ENCODE measurements at regions not wholly inside any gene's neighbourhood (a gene's known extent, or its start where the extent isn't known, plus 50 kb on each side); places are given as distances from the start of the nearest gene placed in this dataset.

GRCh38 chr2:122079844-122080243 lies 324.4 kb downstream of the TSN start:
- intact Hi-C loops (cut with micrococcal nuclease): no loop called here
- no peaks in the 10 kb centered on the region for H3K36me3 Mint-ChIP-seq (ENCODE audit: insufficient read depth, unreplicated experiment)
- no peaks in the 10 kb centered on the region for H3K4me1 Mint-ChIP-seq (ENCODE audit: insufficient read depth, unreplicated experiment)
- DNase-seq (ENCODE audit: unreplicated experiment): no peak
- H3K27me3 Mint-ChIP-seq (ENCODE audit: insufficient read depth, unreplicated experiment): no peaks in the 10 kb centered on the region
- H3K27ac Mint-ChIP-seq (ENCODE audit: low read depth, unreplicated experiment): no peak overlapping the region
- CTCF ChIA-PET: interaction anchor here (0.6 kb wide), 1 partner anchor 82 kb away, joined by 3 read pairs; no protein-coding TSS in a partner anchor
- no peak for TF ChIP-seq CTCF (IDR thresholded peaks at IDR 0.05; ENCODE audit: unreplicated experiment)
- H3K9me3 Mint-ChIP-seq (ENCODE audit: unreplicated experiment): no peaks in the 10 kb centered on the region
- no TSS peak for BruUV-seq (replicated peaks)
- POLR2A ChIA-PET: no interaction called here
- H3K4me3 Mint-ChIP-seq (ENCODE audit: unreplicated experiment): no peak overlapping the region

- DNase-seq (ENCODE audit: unreplicated experiment): no peak
- no peaks in the 10 kb centered on the region for H3K4me1 Mint-ChIP-seq (ENCODE audit: insufficient read depth, unreplicated experiment)
- no peaks in the 10 kb centered on the region for H3K9me3 Mint-ChIP-seq (ENCODE audit: unreplicated experiment)
- TF ChIP-seq CTCF (IDR thresholded peaks at IDR 0.05; ENCODE audit: unreplicated experiment): no peak
- ChIA-PET CTCF (no interaction called here), POLR2A (interaction anchor here (1.2 kb wide), 1 partner anchor 12 kb away, joined by 3 read pairs; no protein-coding TSS in a partner anchor)
- H3K27ac Mint-ChIP-seq (ENCODE audit: low read depth, unreplicated experiment): no peak overlapping the region
- intact Hi-C loops (cut with micrococcal nuclease): no loop called here
- no peak overlapping the region for H3K4me3 Mint-ChIP-seq (ENCODE audit: unreplicated experiment)
- H3K36me3 Mint-ChIP-seq (ENCODE audit: insufficient read depth, unreplicated experiment): no peaks in the 10 kb centered on the region
- H3K27me3 Mint-ChIP-seq (ENCODE audit: insufficient read depth, unreplicated experiment): no peaks in the 10 kb centered on the region
- no TSS peak for BruUV-seq (replicated peaks)
Observed at GRCh38 chr2:122080316-122080715, 324.9 kb downstream of the TSN start.

- Mint-ChIP-seq H3K4me1 (ENCODE audit: insufficient read depth, unreplicated experiment) (no peaks in the 10 kb centered on the region), H3K27me3 (ENCODE audit: insufficient read depth, unreplicated experiment) (peaks cover 3% of the 10 kb centered on the region), H3K4me3 (ENCODE audit: unreplicated experiment) (no peak overlapping the region), H3K36me3 (ENCODE audit: insufficient read depth, unreplicated experiment) (no peaks in the 10 kb centered on the region), H3K9me3 (ENCODE audit: unreplicated experiment) (no peaks in the 10 kb centered on the region), H3K27ac (ENCODE audit: low read depth, unreplicated experiment) (no peak overlapping the region)
- no peak for TF ChIP-seq CTCF (IDR thresholded peaks at IDR 0.05; ENCODE audit: unreplicated experiment)
- ChIA-PET CTCF (interaction anchor here (0.6 kb wide), 1 partner anchor 99 kb away, joined by 3 read pairs; no protein-coding TSS in a partner anchor), POLR2A (interaction anchor here (1.2 kb wide), 1 partner anchor 12 kb away, joined by 3 read pairs; no protein-coding TSS in a partner anchor)
- no TSS peak for BruUV-seq (replicated peaks)
- DNase-seq (ENCODE audit: unreplicated experiment): no peak
- intact Hi-C loops (cut with micrococcal nuclease): no loop called here
Observed at GRCh38 chr2:122080871-122081270, 325.4 kb downstream of the TSN start.

GRCh38 chr2:122081751-122082150 lies 326.3 kb downstream of the TSN start:
- POLR2A ChIA-PET: interaction anchor here (0.8 kb wide), 1 partner anchor 927 kb away, joined by 3 read pairs; no protein-coding TSS in a partner anchor
- CTCF ChIA-PET: interaction anchor here (0.6 to 0.7 kb wide), 3 partner anchors 37 to 271 kb away, joined by 3 to 4 read pairs (median 3); no protein-coding TSS in a partner anchor
- H3K4me1 Mint-ChIP-seq (ENCODE audit: insufficient read depth, unreplicated experiment): no peaks in the 10 kb centered on the region
- H3K27ac Mint-ChIP-seq (ENCODE audit: low read depth, unreplicated experiment): no peak overlapping the region
- TF ChIP-seq CTCF (IDR thresholded peaks at IDR 0.05; ENCODE audit: unreplicated experiment): no peak
- intact Hi-C loops (cut with micrococcal nuclease): no loop called here
- H3K9me3 Mint-ChIP-seq (ENCODE audit: unreplicated experiment): no peaks in the 10 kb centered on the region
- no peaks in the 10 kb centered on the region for H3K36me3 Mint-ChIP-seq (ENCODE audit: insufficient read depth, unreplicated experiment)
- no peak overlapping the region for H3K4me3 Mint-ChIP-seq (ENCODE audit: unreplicated experiment)
- DNase-seq (ENCODE audit: unreplicated experiment): no peak
- peaks cover 11% of the 10 kb centered on the region for H3K27me3 Mint-ChIP-seq (ENCODE audit: insufficient read depth, unreplicated experiment)
- no TSS peak for BruUV-seq (replicated peaks)
